ENCODE measurements at regions not wholly inside any gene's neighbourhood (a gene's known extent, or its start where the extent isn't known, plus 50 kb on each side); places are given as distances from the start of the nearest gene placed in this dataset.

DNA sequence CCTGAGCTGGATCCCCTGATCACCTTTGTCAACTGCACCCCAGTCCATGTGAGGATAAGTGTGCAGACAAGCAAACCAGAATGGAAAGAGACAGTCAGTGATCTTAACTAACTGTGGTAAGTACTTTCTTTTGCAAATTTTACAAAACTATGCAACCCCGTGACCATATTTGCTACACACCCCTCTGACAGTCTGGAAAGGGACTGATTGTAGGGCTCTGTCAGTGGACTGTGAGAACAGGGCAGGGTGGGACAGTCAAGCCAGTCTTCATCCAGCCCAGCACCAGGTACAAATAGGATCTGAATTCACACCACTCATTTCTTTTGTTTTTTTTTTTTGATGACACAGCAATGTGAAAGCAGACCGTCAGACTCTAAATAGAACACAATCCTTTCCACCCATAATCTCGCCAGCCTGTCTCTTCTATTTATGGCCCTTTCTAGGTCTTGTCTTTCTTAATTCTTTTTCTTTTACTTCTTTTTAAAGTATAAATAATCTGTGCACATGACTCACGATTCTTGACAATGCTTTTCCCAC, 165.6 kb downstream of the ARL6IP6 start:
- no peak for TF ChIP-seq ZNF609 (CRISPR knock-in tag; IDR thresholded peaks at IDR 0.05; ENCODE audit: borderline replicate concordance)
- TF ChIP-seq, protein P1, sequence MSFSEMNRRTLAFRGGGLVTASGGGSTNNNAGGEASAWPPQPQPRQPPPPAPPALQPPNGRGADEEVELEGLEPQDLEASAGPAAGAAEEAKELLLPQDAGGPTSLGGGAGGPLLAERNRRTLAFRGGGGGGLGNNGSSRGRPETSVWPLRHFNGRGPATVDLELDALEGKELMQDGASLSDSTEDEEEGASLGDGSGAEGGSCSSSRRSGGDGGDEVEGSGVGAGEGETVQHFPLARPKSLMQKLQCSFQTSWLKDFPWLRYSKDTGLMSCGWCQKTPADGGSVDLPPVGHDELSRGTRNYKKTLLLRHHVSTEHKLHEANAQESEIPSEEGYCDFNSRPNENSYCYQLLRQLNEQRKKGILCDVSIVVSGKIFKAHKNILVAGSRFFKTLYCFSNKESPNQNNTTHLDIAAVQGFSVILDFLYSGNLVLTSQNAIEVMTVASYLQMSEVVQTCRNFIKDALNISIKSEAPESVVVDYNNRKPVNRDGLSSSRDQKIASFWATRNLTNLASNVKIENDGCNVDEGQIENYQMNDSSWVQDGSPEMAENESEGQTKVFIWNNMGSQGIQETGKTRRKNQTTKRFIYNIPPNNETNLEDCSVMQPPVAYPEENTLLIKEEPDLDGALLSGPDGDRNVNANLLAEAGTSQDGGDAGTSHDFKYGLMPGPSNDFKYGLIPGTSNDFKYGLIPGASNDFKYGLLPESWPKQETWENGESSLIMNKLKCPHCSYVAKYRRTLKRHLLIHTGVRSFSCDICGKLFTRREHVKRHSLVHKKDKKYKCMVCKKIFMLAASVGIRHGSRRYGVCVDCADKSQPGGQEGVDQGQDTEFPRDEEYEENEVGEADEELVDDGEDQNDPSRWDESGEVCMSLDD (CRISPR knock-in tag; IDR thresholded peaks at IDR 0.05; ENCODE audit: borderline replicate concordance): no peak

All from HepG2 (cell line).